Hematopoietic multipotent progenitor cell treated with erythropoietin and hydrocortisone succinate and interleukin-3 and kit ligand, for 17 days (in vitro differentiated cells): ENCODE measurements at regions not wholly inside any gene's neighbourhood (a gene's known extent, or its start where the extent isn't known, plus 50 kb on each side); places are given as distances from the start of the nearest gene placed in this dataset.
"Not testable (repeated sequence)": the region's sequence is repeated elsewhere in the genome, so short reads cannot be mapped to it uniquely, and the experiment has no call there.

Source experiments
- DNase-seq: peaks from one replicate; pipeline ENCODE4 v3.0.0-alpha.2; 2015; ENCODE audit warnings: low spot score

DNA sequence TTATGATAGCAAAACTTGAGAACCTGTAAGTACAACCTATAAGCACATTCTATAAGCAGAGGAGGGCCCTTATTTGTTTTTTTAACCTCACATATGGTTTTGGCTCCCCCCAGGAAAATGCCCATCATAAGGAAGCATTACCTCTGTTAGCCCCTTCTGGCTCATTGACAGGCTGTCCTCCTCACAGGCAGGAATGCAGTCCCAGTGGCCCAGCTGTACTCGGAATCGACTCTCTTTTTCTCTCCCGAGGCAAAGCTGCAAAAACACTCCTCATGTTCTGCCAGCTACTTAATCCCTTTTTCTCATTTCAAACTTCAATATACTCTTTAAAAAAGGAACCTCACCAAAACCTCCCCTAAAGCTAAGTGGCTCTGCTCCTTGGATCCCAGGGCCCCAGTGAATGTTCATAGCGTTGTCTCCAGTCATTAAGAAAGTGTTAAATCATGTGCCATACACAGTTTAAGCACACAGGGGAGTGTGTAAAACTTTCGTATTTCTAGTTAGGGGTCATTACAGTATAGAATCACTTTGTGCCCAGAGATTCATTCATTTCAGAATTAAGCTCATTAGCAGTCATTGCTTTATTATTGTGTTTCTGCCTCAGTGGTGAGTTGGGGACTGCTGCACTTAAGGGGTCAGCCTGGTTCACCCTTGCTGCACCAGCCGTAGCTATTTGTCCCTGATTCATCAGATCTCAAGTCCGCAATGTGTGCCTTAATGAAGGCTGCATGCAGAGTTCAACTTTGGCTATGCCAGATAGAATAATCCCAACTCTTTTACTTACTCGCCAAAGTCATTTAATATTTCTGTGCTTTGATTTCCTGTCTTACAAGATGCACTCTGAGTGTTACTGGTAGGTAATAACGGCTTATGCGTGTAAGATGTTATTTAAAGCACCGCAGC, 57.6 kb downstream of the JRKL start:
- no peak for DNase-seq

DNA sequence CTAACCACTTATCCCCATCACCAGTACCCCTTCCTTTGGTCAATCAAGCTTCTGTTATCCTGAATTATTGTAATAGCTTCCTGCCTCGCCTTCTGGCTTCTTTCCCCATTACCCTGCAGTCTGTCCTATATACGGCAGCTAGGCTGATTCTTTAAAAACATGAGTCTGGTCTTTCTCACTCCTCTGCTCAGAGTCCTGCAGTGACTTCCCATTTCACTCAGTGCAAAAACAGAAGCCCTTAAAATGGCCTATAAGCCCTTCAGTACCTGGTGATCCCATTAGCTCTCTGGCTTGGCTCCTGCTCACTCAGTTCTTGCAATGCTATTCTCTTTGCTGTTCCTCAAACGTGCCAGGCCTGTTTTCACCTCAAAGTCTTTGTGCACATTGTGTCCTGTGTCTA, 58.4 kb downstream of the JRKL start:
- no peak for DNase-seq

DNA sequence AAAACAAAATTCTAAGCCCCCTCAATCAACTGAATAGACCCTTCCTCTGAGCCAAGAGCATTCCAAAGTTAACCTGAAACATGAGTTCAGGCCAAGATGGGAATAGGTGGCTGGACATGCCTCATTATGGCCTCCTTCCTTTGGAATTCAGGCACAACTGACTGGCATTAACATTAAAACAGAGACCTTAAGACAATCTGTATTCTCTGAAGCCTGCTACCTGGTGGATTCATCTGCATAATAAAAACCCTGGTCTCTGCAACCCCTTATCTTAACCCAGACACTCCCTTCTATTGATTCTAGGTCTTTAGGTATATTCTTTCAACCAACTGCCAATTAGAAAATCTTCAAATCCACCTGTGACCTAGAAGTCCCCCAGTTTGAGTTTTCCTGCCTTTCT, 66.3 kb downstream of the JRKL start:
- DNase-seq: no peak

DNA sequence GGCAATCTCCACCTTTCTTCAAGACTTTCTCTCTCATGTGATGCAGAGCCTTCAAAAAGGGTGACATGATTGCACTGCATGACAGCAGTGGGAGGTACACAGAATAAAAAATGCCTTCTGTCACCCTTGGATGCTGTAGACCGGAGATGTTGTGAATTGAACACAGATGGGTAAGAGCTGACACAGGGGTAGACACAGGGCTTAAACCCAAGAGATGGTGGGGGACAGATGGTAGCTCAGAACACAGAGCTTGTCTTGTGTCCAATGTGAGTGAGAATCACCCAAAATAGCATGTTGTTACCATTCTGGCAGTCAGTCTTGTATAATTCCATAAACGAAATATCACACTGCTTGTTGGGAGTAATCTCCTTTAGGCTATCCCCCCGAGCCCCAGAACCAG, 69.9 kb downstream of the JRKL start:
- DNase-seq: no peak

DNA sequence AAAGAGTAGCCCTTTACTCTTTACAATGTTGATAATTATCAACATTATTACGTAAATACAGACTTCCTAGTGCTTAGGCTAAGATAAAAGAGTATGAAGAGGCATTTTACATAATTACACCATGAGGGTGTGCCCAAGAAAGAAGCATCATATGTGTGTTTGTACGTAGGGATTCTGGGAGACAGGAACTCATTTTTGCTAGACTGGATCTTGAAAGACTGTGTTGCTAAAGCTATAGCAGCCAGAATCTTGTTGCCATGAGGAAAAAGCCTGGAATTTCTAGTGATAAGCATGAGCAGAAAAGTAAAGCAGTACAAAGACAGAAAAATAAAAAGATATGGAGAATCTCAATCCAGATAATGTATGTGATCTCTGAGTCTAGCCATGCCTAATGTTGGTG, 72.1 kb downstream of the JRKL start:
- DNase-seq: no peak

DNA sequence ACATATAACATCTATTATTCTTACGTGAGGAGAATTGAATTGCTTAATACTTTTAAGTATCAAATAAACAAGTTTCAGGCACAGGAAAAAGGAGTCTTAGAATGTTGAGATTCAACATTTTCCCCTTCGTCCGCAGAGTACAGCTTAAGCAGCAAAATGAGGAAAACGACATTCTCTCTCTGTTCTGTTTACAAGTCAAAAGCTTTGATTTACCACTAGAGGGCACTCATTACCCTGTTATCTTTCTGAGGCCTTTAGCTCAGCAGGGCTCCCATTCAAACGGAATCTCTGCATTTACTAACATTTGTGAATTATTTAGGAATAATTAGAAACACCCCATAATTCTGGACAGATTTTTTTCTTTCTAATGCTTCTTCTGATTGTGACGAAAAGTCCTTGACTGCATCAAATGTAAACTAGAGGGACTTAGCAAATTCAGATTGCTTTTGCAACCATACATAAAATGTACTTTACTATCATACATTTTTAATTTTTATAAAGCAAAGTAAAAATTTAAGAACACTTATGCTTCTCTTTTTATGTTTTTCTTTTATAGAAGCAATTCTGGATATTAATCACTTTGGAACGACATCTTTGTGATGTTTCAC, 75.0 kb downstream of the JRKL start:
- peak; percentile 37 for DNase-seq

DNA sequence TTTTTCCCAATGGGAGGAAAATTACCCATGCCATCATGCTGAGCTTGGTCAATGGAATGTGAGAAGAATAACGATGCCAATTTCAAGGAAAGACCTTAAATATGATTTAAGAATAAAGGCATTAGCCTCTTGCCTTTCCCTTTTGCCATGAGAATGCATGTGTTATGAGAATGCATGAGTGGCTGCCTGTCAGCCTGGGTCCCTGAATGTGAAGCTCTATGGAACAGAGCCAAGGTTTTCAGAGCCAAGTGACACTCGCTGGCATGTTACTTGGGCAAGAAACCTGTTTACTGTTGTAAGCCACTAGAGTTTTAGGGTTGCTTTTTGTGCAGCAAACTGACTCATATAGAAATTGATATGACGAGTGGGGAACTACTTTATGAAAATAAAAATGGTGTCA, 75.7 kb downstream of the JRKL start:
- no peak for DNase-seq

DNA sequence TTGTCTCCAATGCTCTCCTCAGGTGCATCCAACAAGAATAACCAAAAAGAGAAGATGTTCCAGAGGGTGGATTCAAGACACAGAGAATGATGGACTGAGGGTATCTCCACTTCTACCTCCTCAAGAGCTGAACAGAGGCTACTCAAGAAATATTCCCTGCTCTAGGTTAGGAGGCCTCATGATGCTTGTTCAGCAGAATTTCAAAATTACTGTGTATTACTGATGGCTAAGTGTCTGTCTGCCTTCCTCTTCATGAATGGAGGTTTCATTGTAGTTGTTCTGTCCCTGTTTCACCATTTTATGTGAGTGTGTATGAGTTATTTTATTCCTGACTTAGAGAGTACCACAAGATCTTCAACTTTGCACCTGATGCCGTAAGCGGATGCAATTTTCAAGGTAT, 76.8 kb downstream of the JRKL start:
- DNase-seq: no peak

DNA sequence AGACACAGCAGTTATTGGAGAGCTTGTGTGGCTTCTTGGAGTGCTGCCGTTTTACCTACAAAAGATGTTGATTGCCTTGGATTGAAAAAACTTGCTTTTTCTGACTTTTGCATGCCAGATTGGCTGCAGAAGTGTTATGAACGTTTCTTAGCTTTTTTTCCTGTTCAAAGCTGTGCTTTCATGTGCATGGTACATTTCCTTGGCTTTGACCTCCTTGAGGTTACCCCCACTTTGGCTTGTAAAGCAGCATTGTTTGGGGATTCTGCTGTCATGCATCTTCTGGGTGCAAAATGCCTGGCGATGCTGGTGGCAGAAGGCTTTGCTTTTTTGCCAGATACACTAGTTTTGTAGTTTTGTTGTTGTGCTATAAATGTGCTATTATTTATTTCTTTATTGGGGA, 80.0 kb downstream of the JRKL start:
- no peak for DNase-seq

DNA sequence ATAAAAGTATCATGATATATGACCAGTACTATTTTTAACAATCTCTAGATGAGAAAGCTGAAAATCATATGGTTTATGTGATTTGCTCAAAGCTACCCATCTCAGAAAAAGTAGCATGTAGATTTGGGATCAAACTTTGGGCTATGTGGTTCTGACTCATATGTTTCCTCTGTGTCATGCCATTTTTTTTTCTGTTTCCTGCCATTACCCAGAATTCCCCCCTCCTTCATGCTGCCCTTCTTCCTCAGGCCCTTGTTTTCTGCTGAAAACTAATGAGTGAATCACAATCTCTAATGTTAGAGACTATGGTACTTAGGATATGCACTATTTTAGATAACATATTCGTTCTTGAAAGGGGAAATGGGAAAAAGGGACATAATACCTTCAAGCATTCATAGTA, 80.7 kb downstream of the JRKL start:
- DNase-seq: no peak

DNA sequence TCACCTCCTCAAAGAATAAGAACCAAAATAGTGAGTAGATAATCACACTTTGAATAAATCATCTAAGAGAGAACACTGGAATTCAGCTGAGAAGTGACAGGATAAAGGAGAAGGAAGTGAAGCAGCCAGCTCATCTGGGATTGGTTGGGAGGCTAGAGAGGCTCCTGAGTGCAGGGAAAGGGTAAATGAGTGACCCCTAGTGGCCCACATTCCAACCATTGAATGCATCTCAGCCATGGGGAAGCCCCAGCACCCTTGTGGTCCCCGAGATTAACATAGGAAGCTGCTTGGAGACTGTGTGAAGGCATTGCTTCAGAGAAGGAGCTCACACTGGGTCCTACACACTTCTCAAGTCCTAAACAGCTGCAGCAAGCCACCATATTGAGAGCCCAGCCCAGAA, 82.3 kb downstream of the JRKL start:
- no peak for DNase-seq

DNA sequence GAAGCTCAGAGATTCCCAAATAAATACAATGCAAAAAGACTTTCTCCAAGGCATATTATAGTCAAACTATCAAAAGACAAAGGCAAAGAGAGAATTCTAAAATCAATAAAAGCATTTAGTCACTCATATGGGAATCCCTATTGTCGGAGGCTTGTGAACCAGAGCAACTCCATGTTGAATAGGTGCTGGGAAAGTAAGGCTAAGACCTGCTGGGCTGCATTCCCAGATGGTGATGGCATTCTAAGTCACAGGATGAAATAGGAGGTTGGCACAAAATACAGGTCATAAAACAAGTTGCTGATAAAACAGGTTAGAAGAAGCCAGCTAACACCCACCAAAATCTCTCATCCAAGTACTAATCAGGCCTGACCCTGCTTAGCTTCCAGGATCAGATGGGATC, 84.5 kb downstream of the JRKL start:
- DNase-seq: no peak

DNA sequence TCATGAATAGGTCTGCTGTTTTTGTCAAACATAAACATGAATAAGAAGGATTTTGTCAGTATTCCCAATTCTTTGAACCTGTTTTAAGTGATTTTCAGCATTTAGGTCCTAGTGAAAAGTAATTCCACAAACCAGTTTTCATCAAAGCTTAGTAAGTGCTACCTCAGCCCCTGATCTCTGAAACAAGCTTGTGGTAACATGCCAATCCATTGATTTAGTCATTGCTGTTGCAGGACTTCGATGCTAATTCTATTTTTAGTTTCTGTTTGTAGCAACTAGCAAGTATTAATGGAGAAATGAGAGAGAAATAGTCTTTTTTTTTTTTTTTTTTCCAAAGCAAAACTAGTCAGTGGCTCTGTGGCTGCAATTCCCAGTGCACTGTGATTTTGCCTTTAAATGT, 91.4 kb downstream of the JRKL start:
- DNase-seq: no peak

DNA sequence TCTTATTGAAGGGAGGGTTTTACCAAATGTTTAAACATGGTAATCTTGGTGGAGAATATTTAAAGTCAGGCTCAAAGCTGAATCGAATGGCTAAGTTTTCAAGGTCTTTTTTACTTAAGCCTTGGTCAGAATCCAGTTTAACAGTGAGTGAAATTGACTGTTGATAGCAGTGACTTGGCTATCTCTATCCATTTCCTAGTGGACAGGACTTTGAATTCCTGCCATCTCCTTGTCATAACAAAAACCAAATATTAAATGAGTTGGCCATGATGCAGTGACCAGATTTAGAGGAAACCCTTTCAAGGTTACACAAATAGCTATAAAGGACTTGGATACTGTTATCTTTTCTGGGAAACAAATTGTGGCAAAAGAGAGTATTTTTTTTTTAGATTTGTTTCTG, 92.0 kb downstream of the JRKL start:
- DNase-seq: no peak

DNA sequence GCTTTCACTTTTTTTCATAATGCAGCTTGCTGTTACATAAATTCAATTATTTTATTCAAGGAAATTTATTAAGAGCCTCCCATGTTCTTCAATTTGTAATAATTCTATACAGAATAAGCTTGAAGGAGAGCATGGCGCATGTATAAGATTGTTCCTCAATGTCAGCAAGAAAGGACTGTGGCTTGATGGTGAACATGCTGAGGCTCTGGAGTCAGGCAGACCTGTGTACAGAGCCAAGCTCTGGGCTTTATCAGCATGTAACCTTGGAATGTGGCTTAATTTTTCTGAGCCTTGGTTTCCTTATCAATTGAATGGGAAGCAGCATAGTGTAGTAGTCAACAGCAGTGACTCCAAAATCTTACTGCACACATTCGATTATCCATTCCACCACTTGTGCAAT, 92.4 kb downstream of the JRKL start:
- no peak for DNase-seq

DNA sequence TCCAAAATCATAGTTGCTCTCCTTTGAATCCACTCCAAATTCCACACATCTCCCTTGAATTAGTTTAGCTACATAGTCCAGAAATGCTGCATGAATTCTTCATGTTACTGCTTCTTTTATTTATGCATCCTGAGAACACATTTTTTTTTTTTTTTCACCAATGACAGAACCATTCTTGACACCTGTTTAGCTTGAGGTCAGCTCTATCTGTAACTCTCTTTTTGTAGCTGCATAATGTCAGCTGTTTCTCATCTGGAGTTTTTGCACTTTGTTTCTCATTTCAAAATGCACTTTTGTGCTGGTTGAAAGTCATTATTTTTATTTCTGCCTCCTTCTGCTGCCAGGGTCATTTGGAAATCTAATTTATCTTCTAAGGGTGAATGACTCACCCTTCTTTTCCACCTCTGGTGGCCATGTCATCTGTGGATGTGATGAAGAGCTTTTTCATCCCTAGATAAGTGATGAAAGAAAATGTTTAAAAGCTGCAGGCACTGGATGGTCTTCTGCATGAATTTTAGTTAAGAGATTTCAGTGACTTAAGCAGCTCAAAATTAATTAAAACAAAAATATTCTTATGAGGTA, 93.7 kb downstream of the JRKL start:
- DNase-seq: no peak

DNA sequence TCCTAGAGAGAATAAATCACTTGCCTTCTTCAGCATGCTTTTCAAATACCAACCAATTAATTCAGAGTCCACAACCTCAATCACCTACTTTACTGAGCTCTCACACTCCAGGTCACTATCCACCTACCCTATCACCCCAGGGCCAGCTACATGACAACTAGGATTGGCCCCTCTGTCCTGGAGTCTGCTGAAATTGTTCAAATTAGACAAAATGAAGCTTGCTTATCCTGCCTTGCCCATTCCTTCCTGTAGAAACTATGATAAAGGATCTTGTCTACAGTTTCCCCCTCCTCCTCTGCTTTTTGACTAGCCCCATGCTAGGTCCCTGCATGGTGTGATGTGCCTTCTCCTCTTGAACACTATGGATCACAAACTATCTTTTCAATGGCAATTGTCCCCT, 94.5 kb downstream of the JRKL start:
- no peak for DNase-seq

DNA sequence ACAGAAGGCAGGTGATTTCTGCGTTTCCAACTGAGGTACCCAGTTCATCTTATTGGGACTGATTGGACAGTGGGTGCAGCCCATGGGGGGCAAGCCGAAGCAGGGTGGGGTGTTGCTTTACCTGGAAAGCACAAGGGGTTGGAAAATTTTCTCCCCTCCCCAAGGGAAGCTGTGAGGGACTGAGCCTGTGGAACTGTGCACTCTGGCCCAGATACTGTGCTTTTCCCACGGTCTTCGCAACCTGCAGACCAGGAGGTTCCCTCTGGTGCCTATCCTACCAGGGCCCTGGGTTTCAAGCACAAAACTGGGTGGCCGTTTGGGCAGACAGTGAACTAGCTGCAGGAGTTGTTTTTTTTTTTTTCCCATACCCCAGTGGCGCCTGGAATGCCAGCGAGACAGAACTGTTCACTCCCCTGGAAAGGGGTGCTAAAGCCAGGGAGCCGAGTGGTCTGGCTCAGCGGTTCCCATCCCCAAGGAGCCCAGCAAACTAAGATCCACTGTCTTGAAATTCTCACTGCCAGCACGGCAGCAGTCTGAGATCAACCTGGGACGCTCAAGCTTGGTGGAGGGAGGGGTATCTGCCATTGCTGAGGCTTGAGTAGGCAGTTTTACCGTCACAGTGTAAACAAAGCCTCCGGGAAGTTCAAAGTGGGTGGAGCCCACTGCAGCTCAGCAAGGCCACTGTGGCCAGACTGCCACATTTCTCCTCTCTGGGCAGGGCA, 97.2 kb downstream of the JRKL start:
- DNase-seq: no peak

DNA sequence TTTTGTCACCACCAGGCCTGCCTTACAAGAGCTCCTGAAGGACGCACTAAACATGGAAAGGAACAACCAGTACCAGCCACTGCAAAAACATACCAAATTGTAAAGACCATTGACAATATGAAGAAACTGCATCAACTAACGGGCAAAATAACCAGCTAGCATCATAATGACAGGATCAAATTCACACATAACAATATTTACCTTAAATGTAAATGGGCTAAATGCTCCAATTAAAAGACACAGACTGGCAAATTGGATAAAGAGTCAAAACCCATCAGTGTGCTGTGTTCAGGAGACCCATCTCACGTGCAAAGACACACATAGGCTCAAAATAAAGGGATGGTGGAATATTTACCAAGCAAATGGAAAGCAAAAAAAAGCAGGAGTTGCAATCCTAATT, 99.1 kb downstream of the JRKL start:
- not testable (repeated sequence) for DNase-seq

DNA sequence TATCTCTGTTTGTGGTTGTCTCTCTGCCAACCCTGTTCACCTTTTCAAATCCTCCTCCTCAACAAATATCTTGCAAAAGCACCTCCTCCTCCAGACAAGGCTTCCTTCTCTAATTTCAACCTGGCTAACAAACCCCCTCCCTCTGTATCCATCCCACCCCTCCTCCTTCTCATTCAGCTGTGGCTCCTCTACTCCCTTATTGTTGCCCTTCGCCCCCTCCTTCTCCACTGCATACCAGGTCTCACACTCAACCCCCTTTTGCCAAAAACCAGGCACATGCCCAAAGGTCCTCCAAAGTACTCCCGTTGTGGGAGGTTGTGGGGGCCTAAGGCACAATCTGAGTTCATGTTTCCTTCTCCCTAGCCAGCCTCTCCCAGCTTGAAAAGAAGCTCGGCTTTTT, 110.6 kb downstream of the JRKL start:
- DNase-seq: no peak

DNA sequence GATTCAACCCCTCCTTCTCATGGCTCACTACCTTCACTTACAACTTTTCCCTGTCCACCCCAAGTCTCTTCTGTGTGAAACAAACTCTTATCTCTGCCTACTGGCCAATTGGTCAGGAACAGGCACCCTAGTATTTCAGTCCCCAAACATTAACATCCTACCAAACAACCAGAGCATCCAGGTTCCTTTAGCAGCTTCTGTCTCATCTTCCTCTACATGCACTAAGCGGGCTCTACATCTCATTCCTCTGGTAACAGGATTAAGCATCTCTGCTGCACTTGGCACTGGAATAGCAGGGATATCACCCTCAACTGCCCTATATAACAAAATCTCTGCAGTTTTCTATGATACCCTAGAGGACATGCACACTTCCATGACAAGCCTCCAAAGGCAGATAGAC, 116.2 kb downstream of the JRKL start:
- DNase-seq: no peak

DNA sequence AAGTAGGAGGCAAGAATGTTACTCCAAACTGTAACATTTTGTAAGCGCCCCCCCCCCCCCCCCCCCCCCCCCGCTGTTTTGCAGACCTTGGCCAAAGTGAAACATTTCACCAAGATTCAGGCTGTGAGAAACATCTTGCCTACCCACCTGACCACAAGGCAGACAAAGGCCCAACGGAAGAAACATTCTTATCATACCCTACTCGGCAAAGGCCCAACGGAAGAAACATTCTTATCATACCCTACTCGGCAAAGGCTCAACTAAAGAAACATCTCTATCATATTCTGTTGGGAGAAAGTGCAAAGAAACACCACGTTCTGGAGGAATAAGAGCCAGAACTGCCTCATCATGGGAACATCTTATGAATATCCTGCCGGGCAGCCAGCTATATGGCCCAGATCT, 117.1 kb downstream of the JRKL start:
- no peak for DNase-seq

DNA sequence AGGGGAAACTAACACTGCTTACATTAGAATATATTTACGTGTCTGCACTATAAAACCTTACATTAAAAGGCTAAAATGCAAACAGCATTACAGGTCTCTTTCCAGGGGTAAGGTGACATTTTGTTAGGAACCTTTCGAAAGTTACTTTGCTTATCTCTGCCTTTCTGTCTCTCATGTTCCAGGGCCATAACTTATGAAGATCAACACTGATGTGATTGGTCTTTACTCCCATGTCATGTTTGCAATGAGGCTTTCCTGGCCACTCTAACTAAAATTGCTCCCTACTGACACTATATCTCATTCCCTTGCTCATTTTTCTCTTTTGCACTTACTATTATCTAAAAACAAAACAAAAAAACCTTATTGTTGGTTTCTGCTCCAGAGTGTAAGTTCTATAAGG, 119.0 kb downstream of the JRKL start:
- DNase-seq: no peak
